NCI-H82 (cell line): ENCODE measurements at regions not wholly inside any gene's neighbourhood (a gene's known extent, or its start where the extent isn't known, plus 50 kb on each side); places are given as distances from the start of the nearest gene placed in this dataset.
A peak's percentile ranks its signal among the peaks of the same experiment; 100 is the strongest.
"Not testable (repeated sequence)": the region's sequence is repeated elsewhere in the genome, so short reads cannot be mapped to it uniquely, and the experiment has no call there.

ENCODE experiments used
- DNase-seq: peaks from one replicate; lab custom pipeline; 2025; lab: John Stamatoyannopoulos, UW

GRCh38 chr10:125605167-125605566 lies 77.8 kb downstream of the TEX36 start:
- no peak for DNase-seq

GRCh38 chr10:125602825-125603224 lies 80.1 kb downstream of the TEX36 start:
- DNase-seq: no peak

DNA sequence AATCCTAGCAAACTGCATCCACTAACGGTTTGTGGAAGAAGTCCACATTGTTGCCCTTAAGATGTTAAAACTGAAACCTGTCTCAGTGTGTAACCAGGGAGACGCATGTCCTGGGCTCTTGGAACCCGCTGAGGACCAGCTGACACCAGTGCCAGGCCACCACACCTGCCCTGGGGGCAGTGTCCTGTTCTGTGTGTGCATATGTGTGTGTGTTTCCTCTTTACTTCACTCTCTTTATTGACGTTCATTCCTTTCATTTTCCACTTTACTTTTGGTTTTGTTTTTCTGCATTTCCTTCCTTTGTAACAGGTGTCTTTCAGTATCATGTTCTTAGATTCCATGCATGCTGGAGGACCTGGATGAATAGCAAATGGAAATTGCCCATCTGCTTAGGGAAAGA lies 83.8 kb downstream of the TEX36 start:
- no peak for DNase-seq

DNA sequence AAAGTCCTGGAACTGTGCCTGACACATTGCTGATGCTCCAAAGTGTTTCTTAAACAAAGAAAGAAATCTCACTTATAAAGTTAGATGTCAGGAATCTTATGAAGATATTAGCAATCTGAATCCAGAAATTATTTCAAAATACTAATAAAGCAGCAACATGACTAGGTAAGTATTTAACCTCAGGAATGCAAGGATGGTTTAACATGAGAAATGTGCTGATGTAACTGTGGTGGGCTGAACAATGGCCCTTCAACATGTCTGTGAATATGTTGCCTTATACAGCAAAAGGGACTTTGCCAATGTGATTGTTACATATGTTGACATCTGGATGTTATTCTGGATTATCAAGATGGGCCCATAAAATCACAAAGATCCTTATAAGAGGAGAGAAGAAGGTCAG lies 87.1 kb downstream of the TEX36 start:
- DNase-seq: no peak

- no peak for DNase-seq
These were observed 89.3 kb downstream of the TEX36 start for GRCh38 chr10:125593644-125594043.

- no peak for DNase-seq
These were observed 90.1 kb downstream of the TEX36 start for GRCh38 chr10:125592897-125593296.

DNA sequence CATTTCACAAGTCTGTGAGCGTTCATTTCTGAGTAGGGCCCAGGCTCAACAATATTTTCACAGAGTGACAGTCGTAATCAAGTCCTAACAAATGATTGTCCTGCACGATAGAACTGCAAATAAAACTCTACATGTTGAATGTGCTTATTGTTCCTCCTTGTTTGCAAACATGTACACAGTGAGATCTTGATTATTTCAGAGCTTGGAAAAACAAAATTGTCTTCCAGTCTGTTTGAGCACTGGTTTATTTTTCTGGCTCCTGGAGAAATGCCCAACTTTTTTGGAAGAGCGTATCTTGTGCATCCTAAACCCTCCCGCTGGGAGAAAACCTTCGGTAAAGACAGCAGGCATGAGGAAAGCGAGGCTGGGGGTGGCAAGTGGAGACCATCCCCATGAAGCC lies 91.1 kb downstream of the TEX36 start:
- DNase-seq: no peak

DNA sequence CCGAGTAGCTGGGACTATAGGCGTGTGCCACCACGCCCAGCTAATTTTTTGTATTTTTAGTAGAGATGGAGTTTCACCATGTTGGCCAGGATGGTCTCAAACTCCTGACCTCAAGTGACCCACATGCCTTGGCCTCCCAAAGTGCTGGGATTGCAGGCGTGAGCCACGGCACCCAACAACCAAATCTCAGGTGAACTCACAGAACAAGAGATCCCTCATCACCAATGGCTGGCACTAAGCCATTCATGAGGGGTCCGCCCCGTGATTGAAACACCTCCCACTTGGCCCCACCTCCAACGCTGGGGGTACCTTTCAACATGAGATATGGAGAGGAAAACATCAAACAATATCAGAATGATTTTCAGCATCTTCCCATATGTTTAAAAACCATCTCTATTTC lies 94.2 kb downstream of the TEX36 start:
- not testable (repeated sequence) for DNase-seq

DNA sequence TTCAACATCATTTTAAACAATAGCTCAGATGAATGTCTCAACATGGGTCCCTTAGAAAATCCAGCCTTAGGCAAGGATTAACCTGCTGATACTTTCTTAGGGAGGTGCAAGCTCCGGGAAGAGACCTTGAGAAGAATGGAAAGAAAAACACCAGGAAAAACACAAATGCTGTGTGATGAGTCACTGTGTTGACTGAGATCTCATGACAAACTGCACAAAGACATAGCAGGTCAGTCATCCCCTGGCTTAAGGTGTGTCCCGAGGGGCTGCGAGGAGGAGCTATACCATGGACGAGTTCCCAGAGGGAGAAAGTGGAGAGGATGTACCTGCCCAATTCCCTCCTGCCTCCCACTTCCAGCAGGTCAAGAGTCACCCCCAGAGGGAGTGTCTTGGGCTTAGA lies 98.0 kb downstream of the TEX36 start:
- DNase-seq: no peak

- no peak for DNase-seq
These were observed 104.2 kb downstream of the TEX36 start for GRCh38 chr10:125578658-125579315.

GRCh38 chr10:125575843-125576242 lies 107.1 kb downstream of the TEX36 start:
- no peak for DNase-seq

DNA sequence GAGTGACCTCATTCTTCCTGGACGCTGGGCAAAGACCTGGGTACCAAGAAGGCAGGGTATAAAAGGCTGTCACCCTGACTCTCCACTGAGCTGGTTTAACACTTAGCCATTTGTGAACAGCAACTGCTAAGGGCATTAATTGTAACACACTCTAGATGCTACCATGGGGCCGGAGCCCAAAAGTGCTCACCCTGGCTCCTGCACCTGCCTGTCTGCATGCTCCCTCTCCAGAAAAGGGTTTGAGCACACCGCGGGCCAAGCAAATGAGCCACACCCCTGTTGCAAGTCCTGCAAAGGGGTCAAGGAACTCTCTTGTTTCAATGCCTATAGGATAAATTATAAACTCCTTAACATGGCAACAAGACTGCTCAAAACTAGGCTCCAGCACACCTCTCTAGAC lies 114.8 kb downstream of the TEX36 start:
- no peak for DNase-seq

GRCh38 chr10:125567529-125567928 lies 115.4 kb downstream of the TEX36 start:
- no peak for DNase-seq

DNA sequence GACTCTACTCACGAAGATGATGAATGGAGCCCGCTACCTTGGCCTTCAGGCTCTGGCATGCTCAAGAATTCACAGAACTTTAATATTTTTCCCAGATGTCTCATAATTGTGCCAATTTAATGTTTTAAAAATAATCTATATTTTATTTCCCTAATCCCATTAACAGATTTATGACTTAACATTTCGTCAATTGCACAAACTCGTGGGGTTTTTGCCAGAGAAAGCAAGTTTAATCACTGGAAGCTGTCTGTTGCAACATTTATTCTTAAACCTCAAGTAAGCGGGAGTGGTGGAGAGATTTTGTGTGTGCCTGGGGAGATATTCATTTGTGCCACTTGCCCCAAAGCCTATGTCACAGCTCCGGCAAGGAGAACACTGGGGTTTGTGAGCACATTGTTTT lies 117.9 kb downstream of the TEX36 start:
- DNase-seq: no peak

DNA sequence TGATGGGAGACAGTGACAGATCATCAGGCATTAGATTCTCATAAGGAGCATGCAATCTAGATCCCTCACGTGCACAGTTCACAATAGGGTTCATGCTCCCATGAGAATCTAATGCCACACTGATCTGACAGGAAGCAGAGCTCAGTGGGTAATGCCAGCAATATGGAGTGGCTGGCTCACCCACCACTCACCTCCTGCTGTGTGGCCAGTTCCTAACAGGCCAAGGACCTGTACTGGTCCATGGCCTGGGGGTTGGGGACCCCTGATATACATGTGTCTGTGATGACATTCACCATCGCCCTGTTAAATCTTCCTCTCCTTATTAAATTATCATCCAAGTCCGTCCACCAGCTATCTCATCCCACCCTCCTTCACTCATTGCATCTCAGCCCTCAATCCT lies 118.4 kb downstream of the TEX36 start:
- DNase-seq: no peak

- DNase-seq: peak; percentile 1
These were observed 120.2 kb downstream of the TEX36 start for GRCh38 chr10:125562737-125563136.

DNA sequence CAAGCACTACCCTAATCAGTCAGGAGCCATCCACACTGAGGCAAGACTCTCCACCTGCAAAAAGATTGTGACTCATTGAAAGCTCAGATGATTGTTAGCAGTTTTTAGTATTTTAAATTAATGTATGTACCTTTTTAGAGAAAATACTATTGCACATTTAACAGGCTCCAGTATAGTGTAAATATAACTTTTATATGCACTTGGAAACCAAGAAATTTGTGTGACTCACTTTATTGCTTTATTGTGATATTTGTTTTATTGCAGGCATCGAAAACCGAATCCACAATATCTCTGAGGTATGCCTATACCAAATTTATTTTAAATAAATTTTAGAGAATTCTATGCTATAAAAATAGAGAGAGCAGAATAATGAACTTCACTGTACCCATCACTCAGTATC lies 122.0 kb downstream of the TEX36 start:
- DNase-seq: no peak

DNA sequence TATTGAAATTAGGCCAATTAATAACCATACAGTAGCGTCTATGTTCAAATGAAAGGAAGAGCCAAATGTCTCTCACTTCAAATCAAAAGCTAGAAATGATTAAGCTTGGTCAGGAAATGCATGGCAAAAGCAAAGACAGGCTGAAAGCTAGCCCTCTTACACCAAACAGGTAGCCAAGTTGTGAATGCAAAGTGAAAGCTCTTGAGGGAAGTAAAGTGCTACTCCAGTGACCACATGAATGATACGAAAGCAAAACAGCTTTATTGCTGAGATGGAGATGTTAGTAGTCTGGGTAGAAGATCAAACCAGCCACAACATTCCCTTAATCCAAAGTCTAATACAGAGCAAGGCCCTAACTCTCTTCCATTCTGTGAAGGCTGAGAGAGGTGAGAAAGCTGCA lies 123.8 kb downstream of the TEX36 start:
- DNase-seq: no peak

- DNase-seq: no peak
These were observed 125.0 kb downstream of the TEX36 start for GRCh38 chr10:125557801-125558505.

GRCh38 chr10:125557311-125557710 lies 125.7 kb downstream of the TEX36 start:
- DNase-seq: no peak

GRCh38 chr10:125556882-125557281 lies 126.1 kb downstream of the TEX36 start:
- no peak for DNase-seq

DNA sequence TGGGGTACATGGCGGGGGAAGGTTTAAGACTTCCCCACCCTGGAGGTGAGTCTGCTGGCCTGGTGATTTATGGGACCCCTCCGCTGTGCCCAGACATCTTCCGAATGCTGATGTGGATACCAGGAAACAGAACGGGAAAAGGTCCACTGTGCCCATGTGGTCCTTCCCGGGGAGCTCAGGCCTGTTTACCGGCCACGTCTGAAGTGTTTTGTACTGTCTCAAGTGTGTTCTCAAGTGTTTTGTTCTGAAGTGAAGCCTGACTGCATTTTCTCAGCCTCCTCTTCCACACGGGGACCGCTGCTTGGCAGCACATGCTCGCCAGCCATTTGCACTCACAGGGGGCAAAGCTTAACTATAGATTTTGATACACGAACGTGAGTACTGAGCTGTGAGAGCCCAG lies 127.2 kb downstream of the TEX36 start:
- DNase-seq: no peak

GRCh38 chr10:125555267-125555666 lies 127.7 kb downstream of the TEX36 start:
- no peak for DNase-seq

GRCh38 chr10:125554753-125555152 lies 128.2 kb downstream of the TEX36 start:
- DNase-seq: no peak
